VCaP (cell line): ENCODE measurements at regions not wholly inside any gene's neighbourhood (a gene's known extent, or its start where the extent isn't known, plus 50 kb on each side); places are given as distances from the start of the nearest gene placed in this dataset.

ENCODE experiments used
- H3K27ac ChIP-seq: fragments of 450-650 bp; 2 replicates; pipeline ENCODE4 v1.5.1; 2017
- CTCF ChIP-seq: fragments of 450-650 bp; conservative IDR thresholded peaks from 2 replicates; pipeline ENCODE4 v1.5.1; 2017; ENCODE audit warnings: mild to moderate bottlenecking, moderate library complexity

GRCh38 chr4:42718336-42718735, 61.4 kb upstream of the ATP8A1 start:
- TF ChIP-seq CTCF, result no peak
- H3K27ac ChIP-seq, result peak overlapping the region; percentile 61

GRCh38 chr4:42716996-42717395, 60.1 kb upstream of the ATP8A1 start:
- TF ChIP-seq CTCF, result no peak
- peak overlapping the region; percentile 61 for H3K27ac ChIP-seq

- TF ChIP-seq CTCF, result no peak
- H3K27ac ChIP-seq, result no peak overlapping the region
Observed at GRCh38 chr4:42715807-42716482, 59.0 kb upstream of the ATP8A1 start.

GRCh38 chr4:42713391-42713790, 56.5 kb upstream of the ATP8A1 start:
- TF ChIP-seq CTCF, result no peak
- no peak overlapping the region for H3K27ac ChIP-seq

- H3K27ac ChIP-seq, result no peak overlapping the region
- TF ChIP-seq CTCF, result no peak
Observed at GRCh38 chr4:42712854-42713253, 55.9 kb upstream of the ATP8A1 start.

GRCh38 chr4:42711496-42711895, 54.6 kb upstream of the ATP8A1 start:
- H3K27ac ChIP-seq, result peak overlapping the region; percentile 95
- no peak for TF ChIP-seq CTCF

- peak overlapping the region; percentile 95 for H3K27ac ChIP-seq
- no peak for TF ChIP-seq CTCF
Observed at GRCh38 chr4:42710761-42711160, 53.9 kb upstream of the ATP8A1 start.
